Upper lobe of left lung (tissue), 4 donors: ENCODE measurements at regions not wholly inside any gene's neighbourhood (a gene's known extent, or its start where the extent isn't known, plus 50 kb on each side); places are given as distances from the start of the nearest gene placed in this dataset.

Experiments
- EP300 ChIP-seq, 4 donors: sonication (generic); formaldehyde crosslinking; IDR thresholded peaks; one replicate each; pipeline ENCODE4 v1.5.1; 2017; ENCODE audit warnings: antibody characterized with exemption in 4 of 4, control low read depth in 2 of 4
- POLR2A ChIP-seq, 4 donors: fragments of 450-650 bp; IDR thresholded peaks; one replicate each; pipeline ENCODE4 v1.5.1; 2016 to 2017; ENCODE audit warnings: antibody characterized with exemption in 4 of 4, mild to moderate bottlenecking in 2 of 4
- POLR2AphosphoS5 ChIP-seq, 2 donors: sonication (generic); formaldehyde crosslinking; IDR thresholded peaks; one replicate each; pipeline ENCODE4 v1.5.1; 2017; ENCODE audit warnings: antibody characterized with exemption in 2 of 2
- TF ChIP-seq, protein P1 (sequence below), 6 experiments: fragments of 450-650 bp in 4 of 6; fragments of 200-600 bp in 2 of 6; sonication (generic) in 2 of 6; IDR thresholded peaks; one replicate each; pipeline ENCODE4 v1.5.1; 2016 to 2019; ENCODE audit warnings: antibody characterized with exemption in 6 of 6

GRCh38 chr7:79897166-79897565, 237.5 kb upstream of the GNAI1 start:
- TF ChIP-seq, protein P1, sequence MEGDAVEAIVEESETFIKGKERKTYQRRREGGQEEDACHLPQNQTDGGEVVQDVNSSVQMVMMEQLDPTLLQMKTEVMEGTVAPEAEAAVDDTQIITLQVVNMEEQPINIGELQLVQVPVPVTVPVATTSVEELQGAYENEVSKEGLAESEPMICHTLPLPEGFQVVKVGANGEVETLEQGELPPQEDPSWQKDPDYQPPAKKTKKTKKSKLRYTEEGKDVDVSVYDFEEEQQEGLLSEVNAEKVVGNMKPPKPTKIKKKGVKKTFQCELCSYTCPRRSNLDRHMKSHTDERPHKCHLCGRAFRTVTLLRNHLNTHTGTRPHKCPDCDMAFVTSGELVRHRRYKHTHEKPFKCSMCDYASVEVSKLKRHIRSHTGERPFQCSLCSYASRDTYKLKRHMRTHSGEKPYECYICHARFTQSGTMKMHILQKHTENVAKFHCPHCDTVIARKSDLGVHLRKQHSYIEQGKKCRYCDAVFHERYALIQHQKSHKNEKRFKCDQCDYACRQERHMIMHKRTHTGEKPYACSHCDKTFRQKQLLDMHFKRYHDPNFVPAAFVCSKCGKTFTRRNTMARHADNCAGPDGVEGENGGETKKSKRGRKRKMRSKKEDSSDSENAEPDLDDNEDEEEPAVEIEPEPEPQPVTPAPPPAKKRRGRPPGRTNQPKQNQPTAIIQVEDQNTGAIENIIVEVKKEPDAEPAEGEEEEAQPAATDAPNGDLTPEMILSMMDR (IDR thresholded peaks at IDR 0.05) = no peak
- TF ChIP-seq POLR2A (IDR thresholded peaks at IDR 0.05) (no peak), POLR2AphosphoS5 (IDR thresholded peaks at IDR 0.05) (no peak), EP300 (IDR thresholded peaks at IDR 0.05) (no peak)
